Spleen (tissue), 11 donors: ENCODE measurements at regions not wholly inside any gene's neighbourhood (a gene's known extent, or its start where the extent isn't known, plus 50 kb on each side); places are given as distances from the start of the nearest gene placed in this dataset.

Source experiments
- DNase-seq: peaks from one replicate; pipeline ENCODE4 v3.0.0-alpha.2; 2020
- H3K27ac ChIP-seq, 8 donors: fragments of 200-600 bp; sonication (generic) in 7 of 8; 1 replicate in 4 of 8; 2 replicates in 4 of 8; pipeline versions ENCODE4 v1.5.0 to v1.8.0; 2016 to 2021; ENCODE audit warnings: inconsistent platforms in 4 of 8, mild to moderate bottlenecking in 4 of 8, moderate library complexity in 1 of 8
- H3K27me3 ChIP-seq, 7 donors: fragments of 200-600 bp; sonication (generic) in 6 of 7; replicated peaks in 1 of 7; 1 replicate in 4 of 7; 2 replicates in 3 of 7; pipeline versions ENCODE4 v1.5.0 to v1.8.0; 2016 to 2021; ENCODE audit warnings: inconsistent platforms in 3 of 7, mild to moderate bottlenecking in 1 of 7
- H3K36me3 ChIP-seq, 6 donors: fragments of 200-600 bp; sonication (generic) in 5 of 6; 1 replicate in 4 of 6; 2 replicates in 2 of 6; pipeline versions ENCODE4 v1.5.0 to v1.8.0; 2016 to 2021; ENCODE audit warnings: inconsistent platforms in 2 of 6
- H3K4me1 ChIP-seq, 6 donors: fragments of 200-600 bp; sonication (generic) in 5 of 6; 1 replicate in 3 of 6; 2 replicates in 3 of 6; pipeline versions ENCODE4 v1.5.0 to v1.8.0; 2016 to 2021; ENCODE audit warnings: inconsistent platforms in 3 of 6
- H3K4me3 ChIP-seq, 8 donors: fragments of 200-600 bp; sonication (generic) in 7 of 8; 1 replicate in 4 of 8; 2 replicates in 4 of 8; pipeline versions ENCODE4 v1.5.0 to v1.8.0; 2016 to 2021; ENCODE audit warnings: inconsistent platforms in 4 of 8, mild to moderate bottlenecking in 4 of 8, moderate library complexity in 2 of 8
- H3K9me3 ChIP-seq, 8 donors: fragments of 200-600 bp; sonication (generic) in 7 of 8; 1 replicate in 4 of 8; 2 replicates in 4 of 8; pipeline versions ENCODE4 v1.5.0 to v1.8.0; 2016 to 2021; ENCODE audit warnings: inconsistent platforms in 4 of 8
- CTCF ChIP-seq, 11 experiments: fragments of 200-600 bp in 7 of 11; fragments of 450-650 bp in 4 of 11; sonication (generic) in 4 of 11; IDR thresholded peaks in 8 of 11; conservative IDR thresholded peaks in 3 of 11; 1 replicate in 7 of 11; 2 replicates in 4 of 11; pipeline versions ENCODE4 v1.4.0 to v1.8.0; 2016 to 2021; ENCODE audit warnings: antibody characterized with exemption in 11 of 11, inconsistent platforms in 4 of 11, mild to moderate bottlenecking in 1 of 11
- POLR2A ChIP-seq, 3 donors: fragments of 450-650 bp; IDR thresholded peaks; one replicate each; pipeline ENCODE4 v1.5.1; 2017; ENCODE audit warnings: antibody characterized with exemption in 3 of 3, mild to moderate bottlenecking in 1 of 3
- POLR2AphosphoS5 ChIP-seq, 3 donors: sonication (generic); formaldehyde crosslinking; IDR thresholded peaks; one replicate each; pipeline ENCODE4 v1.5.1; 2017; ENCODE audit warnings: antibody characterized with exemption in 3 of 3
- WGBS, 5 donors: extraction: QIAGEN DNeasy Blood & Tissue Kit in 3 of 5; methylation state at CpG; one replicate each; pipeline versions ENCODE4 v1.1.5 to v1.1.7; 2013 to 2018; 5-methylcytosine and 5-hydroxymethylcytosine counted together
- intact Hi-C: fragments of 100-400 bp; cut with DNase I; formaldehyde crosslinking; loops from one replicate; pipeline ENCODE4 v1.15.0; 2023; ENCODE audit warnings: low total_unique reads
- donor health status: healthy with polysubstance abuse.
- donor health status: DM: no; HTN: no; CAD: no; lungs with moderate emphysema.
- donor health status: DM: no; HTN: no; CAD: no.
- donor health status: Bipolar disorder and iron deficiency.
- donor health status: healthy.
- donor health status: DM: no; HTN: no; CAD: no.
- donor health status: DM: yes; HTN: yes; CAD: no.

- no peaks in the 10 kb centered on the region for H3K4me1 ChIP-seq
- TF ChIP-seq POLR2A (IDR thresholded peaks at IDR 0.05), result no peak
- 54 to 64% (median 64%) methylated on average over 6 of the region's 6 CpGs for WGBS, 5 donors
- H3K27me3 ChIP-seq, result no peaks in the 10 kb centered on the region
- no peak for DNase-seq
- no peak overlapping the region for H3K4me3 ChIP-seq
- intact Hi-C loops, result no loop called here
- no peaks in the 10 kb centered on the region for H3K36me3 ChIP-seq
- no peaks in the 10 kb centered on the region for H3K9me3 ChIP-seq
- H3K27ac ChIP-seq, result no peak overlapping the region
Observed at GRCh38 chr4:84433633-84434222, 65.4 kb downstream of the NKX6-1 start.

- H3K4me3 ChIP-seq, result no peak overlapping the region
- intact Hi-C loops, result no loop called here
- TF ChIP-seq CTCF (IDR thresholded peaks at IDR 0.05 in 8 of 11, conservative IDR thresholded peaks at IDR 0.05 in 3 of 11) (no peak), POLR2A (IDR thresholded peaks at IDR 0.05) (no peak), POLR2AphosphoS5 (IDR thresholded peaks at IDR 0.05) (no peak)
- no peaks in the 10 kb centered on the region for H3K9me3 ChIP-seq
- no peak for DNase-seq
- H3K36me3 ChIP-seq, result no peaks in the 10 kb centered on the region
- no peak overlapping the region for H3K27ac ChIP-seq
- no peaks in the 10 kb centered on the region for H3K4me1 ChIP-seq
- no peaks in the 10 kb centered on the region for H3K27me3 ChIP-seq
Observed at GRCh38 chr4:84432713-84433112, 66.4 kb downstream of the NKX6-1 start.

- 23 to 37% (median 30%) methylated on average over 1 of the region's 1 CpG for WGBS, 5 donors
- no peak for TF ChIP-seq POLR2A (IDR thresholded peaks at IDR 0.05)
- no peak for TF ChIP-seq POLR2AphosphoS5 (IDR thresholded peaks at IDR 0.05)
- TF ChIP-seq CTCF (IDR thresholded peaks at IDR 0.05 in 8 of 11, conservative IDR thresholded peaks at IDR 0.05 in 3 of 11), result no peak
- Histone ChIP-seq H3K4me3 (no peak overlapping the region), H3K4me1 (no peaks in the 10 kb centered on the region), H3K9me3 (peaks cover 0 to 19% (median 5%) of the 10 kb centered on the region in 8 donors), H3K27ac (no peak overlapping the region), H3K36me3 (no peaks in the 10 kb centered on the region), H3K27me3 (no peaks in the 10 kb centered on the region)
- DNase-seq, result no peak
- intact Hi-C loops, result no loop called here
Observed at GRCh38 chr4:84420608-84421007, 78.5 kb downstream of the NKX6-1 start.

GRCh38 chr4:84419201-84419600, 79.9 kb downstream of the NKX6-1 start:
- H3K27me3 ChIP-seq, result no peaks in the 10 kb centered on the region
- 64 to 74% (median 67%) methylated on average over 3 of the region's 3 CpGs for WGBS, 5 donors
- H3K9me3 ChIP-seq, result peaks cover 0 to 6% (median under 1%) of the 10 kb centered on the region in 8 donors
- no peaks in the 10 kb centered on the region for H3K4me1 ChIP-seq
- H3K4me3 ChIP-seq, result no peak overlapping the region
- intact Hi-C loops, result no loop called here
- no peaks in the 10 kb centered on the region for H3K36me3 ChIP-seq
- H3K27ac ChIP-seq, result no peak overlapping the region
- no peak for DNase-seq
- TF ChIP-seq CTCF (IDR thresholded peaks at IDR 0.05 in 8 of 11, conservative IDR thresholded peaks at IDR 0.05 in 3 of 11) (no peak), POLR2A (IDR thresholded peaks at IDR 0.05) (no peak), POLR2AphosphoS5 (IDR thresholded peaks at IDR 0.05) (no peak)
